Stomach (tissue), 8 donors: ENCODE measurements at regions not wholly inside any gene's neighbourhood (a gene's known extent, or its start where the extent isn't known, plus 50 kb on each side); places are given as distances from the start of the nearest gene placed in this dataset.

Experiments
- DNase-seq, 2 donors: peaks; one replicate each; pipeline versions ENCODE4 v3.0.0 to v3.0.0-alpha.2; 2013 to 2019
- H3K27ac ChIP-seq, 5 donors: fragments of 200-600 bp in 4 of 5; sonication (generic) in 4 of 5; one replicate each; pipeline ENCODE4 v1.5.1; 2013 to 2019; ENCODE audit warnings: mild to moderate bottlenecking in 1 of 5, moderate library complexity in 1 of 5
- H3K27me3 ChIP-seq, 3 donors: fragments of 200-600 bp; sonication (generic); one replicate each; pipeline ENCODE4 v1.5.1; 2017 to 2019; ENCODE audit warnings: mixed run types in 1 of 3
- H3K36me3 ChIP-seq, 4 donors: fragments of 200-600 bp; sonication (generic); 1 replicate in 3 of 4; 2 replicates in 1 of 4; pipeline ENCODE4 v1.5.1; 2016 to 2019
- H3K4me1 ChIP-seq, 4 donors: fragments of 200-600 bp; sonication (generic); one replicate each; pipeline ENCODE4 v1.5.1; 2016 to 2019
- H3K4me3 ChIP-seq, 4 donors: fragments of 200-600 bp; sonication (generic) in 3 of 4; one replicate each; pipeline ENCODE4 v1.5.1; 2016 to 2019; ENCODE audit warnings: mild to moderate bottlenecking in 1 of 4
- H3K9me3 ChIP-seq, 4 donors: fragments of 200-600 bp; sonication (generic); one replicate each; pipeline ENCODE4 v1.5.1; 2016 to 2019
- EP300 ChIP-seq: sonication (generic); formaldehyde crosslinking; IDR thresholded peaks from one replicate; pipeline ENCODE4 v1.6.1; 2017; ENCODE audit warnings: antibody characterized with exemption
- POLR2A ChIP-seq, 4 donors: fragments of 450-650 bp; IDR thresholded peaks; one replicate each; pipeline ENCODE4 v1.6.1; 2016; ENCODE audit warnings: antibody characterized with exemption in 4 of 4, control low read depth in 2 of 4, mild to moderate bottlenecking in 1 of 4, moderate library complexity in 1 of 4
- POLR2AphosphoS5 ChIP-seq, 3 donors: sonication (generic); formaldehyde crosslinking; IDR thresholded peaks; one replicate each; pipeline ENCODE4 v1.6.1; 2016; ENCODE audit warnings: antibody characterized with exemption in 3 of 3
- WGBS, 5 donors: extraction: QIAGEN DNeasy Blood & Tissue Kit in 3 of 5; methylation state at CpG; one replicate each; pipeline versions ENCODE4 v1.1.5 to v1.1.7; 2013 to 2018; 5-methylcytosine and 5-hydroxymethylcytosine counted together
- intact Hi-C: fragments of 100-400 bp; cut with DNase I; formaldehyde crosslinking; loops from one replicate; pipeline ENCODE4 v1.15.1; 2023; ENCODE audit warnings: low total_unique reads
- TF ChIP-seq, protein P1 (sequence below), 7 experiments: fragments of 450-650 bp in 4 of 7; fragments of 200-600 bp in 3 of 7; sonication (generic) in 3 of 7; IDR thresholded peaks; one replicate each; pipeline ENCODE4 v1.5.1; 2016 to 2019; ENCODE audit warnings: antibody characterized with exemption in 7 of 7, control low read depth in 2 of 7, mild to moderate bottlenecking in 1 of 7
- donor health status: healthy with polysubstance abuse.
- donor health status: Bipolar disorder and iron deficiency.
- donor health status: healthy.

- DNase-seq, result no peak
- Histone ChIP-seq H3K36me3 (no peaks in the 10 kb centered on the region), H3K27me3 (no peaks in the 10 kb centered on the region), H3K9me3 (no peaks in the 10 kb centered on the region), H3K27ac (no peak overlapping the region), H3K4me1 (peaks cover 0 to 13% (median 7%) of the 10 kb centered on the region in 4 donors), H3K4me3 (no peak overlapping the region)
- no peak for TF ChIP-seq POLR2AphosphoS5 (IDR thresholded peaks at IDR 0.05)
- no peak for TF ChIP-seq POLR2A (IDR thresholded peaks at IDR 0.05)
- TF ChIP-seq EP300, result no peak
- TF ChIP-seq, protein P1, sequence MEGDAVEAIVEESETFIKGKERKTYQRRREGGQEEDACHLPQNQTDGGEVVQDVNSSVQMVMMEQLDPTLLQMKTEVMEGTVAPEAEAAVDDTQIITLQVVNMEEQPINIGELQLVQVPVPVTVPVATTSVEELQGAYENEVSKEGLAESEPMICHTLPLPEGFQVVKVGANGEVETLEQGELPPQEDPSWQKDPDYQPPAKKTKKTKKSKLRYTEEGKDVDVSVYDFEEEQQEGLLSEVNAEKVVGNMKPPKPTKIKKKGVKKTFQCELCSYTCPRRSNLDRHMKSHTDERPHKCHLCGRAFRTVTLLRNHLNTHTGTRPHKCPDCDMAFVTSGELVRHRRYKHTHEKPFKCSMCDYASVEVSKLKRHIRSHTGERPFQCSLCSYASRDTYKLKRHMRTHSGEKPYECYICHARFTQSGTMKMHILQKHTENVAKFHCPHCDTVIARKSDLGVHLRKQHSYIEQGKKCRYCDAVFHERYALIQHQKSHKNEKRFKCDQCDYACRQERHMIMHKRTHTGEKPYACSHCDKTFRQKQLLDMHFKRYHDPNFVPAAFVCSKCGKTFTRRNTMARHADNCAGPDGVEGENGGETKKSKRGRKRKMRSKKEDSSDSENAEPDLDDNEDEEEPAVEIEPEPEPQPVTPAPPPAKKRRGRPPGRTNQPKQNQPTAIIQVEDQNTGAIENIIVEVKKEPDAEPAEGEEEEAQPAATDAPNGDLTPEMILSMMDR (IDR thresholded peaks at IDR 0.05), result no peak
- WGBS, 5 donors, result 62 to 91% (median 77%) methylated on average over 3 of the region's 3 CpGs
- intact Hi-C loops, result no loop called here
These were observed 227.0 kb upstream of the POU2AF2 start for GRCh38 chr11:111018566-111018965.

GRCh38 chr11:111012491-111012890, 233.0 kb upstream of the POU2AF2 start:
- no peaks in the 10 kb centered on the region for H3K36me3 ChIP-seq
- no peak for TF ChIP-seq EP300
- TF ChIP-seq POLR2A (IDR thresholded peaks at IDR 0.05), result no peak
- TF ChIP-seq, protein P1 (IDR thresholded peaks at IDR 0.05), result no peak
- no peak for TF ChIP-seq POLR2AphosphoS5 (IDR thresholded peaks at IDR 0.05)
- H3K9me3 ChIP-seq, result no peaks in the 10 kb centered on the region
- no peak overlapping the region for H3K27ac ChIP-seq
- peak in 1 of 2 donors; percentile 49 for DNase-seq
- H3K4me3 ChIP-seq, result no peak overlapping the region
- no peaks in the 10 kb centered on the region for H3K4me1 ChIP-seq
- intact Hi-C loops, result no loop called here
- H3K27me3 ChIP-seq, result no peaks in the 10 kb centered on the region
- WGBS, 5 donors, result 75 to 92% (median 84%) methylated on average over 3 of the region's 3 CpGs

DNA sequence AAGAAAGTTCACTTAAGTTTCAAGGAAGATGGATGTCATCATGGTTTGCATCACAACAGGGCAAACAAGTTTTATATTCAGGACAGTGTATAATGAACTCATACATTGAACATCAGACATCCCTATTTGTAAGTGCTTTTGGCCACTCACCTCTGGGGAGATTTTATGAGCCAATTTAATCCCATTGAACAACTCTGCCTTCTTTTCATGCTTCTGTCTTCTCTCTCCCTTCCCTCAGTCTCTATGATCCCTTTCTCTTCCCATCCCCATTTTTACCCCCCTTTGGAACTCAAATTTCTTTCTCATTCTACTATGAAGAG, 234.3 kb upstream of the POU2AF2 start:
- intact Hi-C loops, result no loop called here
- Histone ChIP-seq H3K9me3 (no peaks in the 10 kb centered on the region), H3K36me3 (no peaks in the 10 kb centered on the region), H3K4me3 (no peak overlapping the region), H3K27me3 (no peaks in the 10 kb centered on the region), H3K27ac (no peak overlapping the region), H3K4me1 (no peaks in the 10 kb centered on the region)
- DNase-seq, result no peak
- TF ChIP-seq POLR2AphosphoS5 (IDR thresholded peaks at IDR 0.05) (no peak), POLR2A (IDR thresholded peaks at IDR 0.05) (no peak), EP300 (no peak)
- TF ChIP-seq, protein P1 (IDR thresholded peaks at IDR 0.05), result no peak

- TF ChIP-seq, protein P1 (IDR thresholded peaks at IDR 0.05), result no peak
- TF ChIP-seq POLR2AphosphoS5 (IDR thresholded peaks at IDR 0.05), result no peak
- TF ChIP-seq POLR2A (IDR thresholded peaks at IDR 0.05), result no peak
- no peak for TF ChIP-seq EP300
- Histone ChIP-seq H3K9me3 (no peaks in the 10 kb centered on the region), H3K4me3 (no peak overlapping the region), H3K27ac (no peak overlapping the region), H3K27me3 (no peaks in the 10 kb centered on the region), H3K36me3 (no peaks in the 10 kb centered on the region), H3K4me1 (peaks cover 0 to 3% (median 0%) of the 10 kb centered on the region in 4 donors)
- intact Hi-C loops, result no loop called here
- WGBS, 5 donors, result 77 to 82% (median 81%) methylated on average over 6 of the region's 6 CpGs
- DNase-seq, result no peak
These were observed 234.9 kb upstream of the POU2AF2 start for GRCh38 chr11:111010391-111011274.
